IMR-90 (cell line): ENCODE measurements at regions not wholly inside any gene's neighbourhood (a gene's known extent, or its start where the extent isn't known, plus 50 kb on each side); places are given as distances from the start of the nearest gene placed in this dataset.

ENCODE experiments used
- ATAC-seq: fragments of 200-7000 bp; cut with Tn5 transposase; 2 replicates; pipeline ENCODE4 v1.9.1; 2020; ENCODE audit warnings: low read depth, mild to moderate bottlenecking, moderate library complexity
- BruUV-seq: library from RNA; stranded (reverse); fragments of 400-500 nt; replicated peaks from 2 replicates; lab custom pipeline; 2021; lab: Mats Ljungman, UMichigan
- CTCF ChIA-PET: fragments of 300-600 bp; formaldehyde crosslinking; extraction: SDS; loops from one replicate; lab custom pipeline; 2021; ENCODE audit warnings: antibody characterized with exemption; lab: Yijun Ruan, JAX
- POLR2A ChIA-PET: fragments of 300-600 bp; sonication (Branson Sonifier 250); formaldehyde crosslinking; loops from one replicate; lab custom pipeline; 2022; ENCODE audit warnings: antibody characterized with exemption; ENCODE audit not compliant: unreplicated experiment; lab: Charles Lee
- DNase-seq: peaks from one replicate; pipeline ENCODE4 v3.0.0; 2013
- H2AFZ ChIP-seq: replicated peaks from 2 replicates; pipeline ENCODE3; 2013; ENCODE audit warnings: low read length, mild to moderate bottlenecking; ENCODE audit not compliant: poor library complexity
- H2AK5ac ChIP-seq: 2 replicates; pipeline ENCODE4 v1.6.1; 2013; ENCODE audit warnings: low read depth, low read length, inconsistent platforms
- H2AK9ac ChIP-seq: replicated peaks from 2 replicates; pipeline ENCODE3; 2013; ENCODE audit warnings: mild to moderate bottlenecking, low read depth, low read length, moderate library complexity; ENCODE audit not compliant: poor library complexity
- H2BK120ac ChIP-seq: 2 replicates; pipeline ENCODE4 v1.6.1; 2013; ENCODE audit warnings: low read depth, low read length, inconsistent platforms
- H2BK15ac ChIP-seq: 3 replicates; pipeline ENCODE4 v1.6.1; 2013; ENCODE audit warnings: low read depth, low read length, inconsistent platforms
- H2BK20ac ChIP-seq: 2 replicates; pipeline ENCODE4 v1.6.1; 2013; ENCODE audit warnings: low read depth, mild to moderate bottlenecking, inconsistent platforms, low read length, moderate library complexity
- H2BK5ac ChIP-seq: 2 replicates; pipeline ENCODE4 v1.6.1; 2013; ENCODE audit warnings: mild to moderate bottlenecking, low read depth, low read length, inconsistent platforms; ENCODE audit not compliant: poor library complexity, severe bottlenecking
- H3K14ac ChIP-seq: replicated peaks from 2 replicates; pipeline ENCODE4 v1.6.1; 2013; ENCODE audit warnings: low read depth, low read length, inconsistent platforms
- H3K18ac ChIP-seq: 2 replicates; pipeline ENCODE4 v1.6.1; 2013; ENCODE audit warnings: low read depth, low read length, control low read depth
- H3K23ac ChIP-seq: 2 replicates; pipeline ENCODE4 v1.6.1; 2013; ENCODE audit warnings: low read depth, low read length, inconsistent platforms
- H3K27ac ChIP-seq: 2 replicates; pipeline ENCODE4 v1.5.1; 2013; ENCODE audit warnings: mild to moderate bottlenecking, control low read depth, low read length; ENCODE audit not compliant: insufficient read depth
- H3K27me3 ChIP-seq: 2 replicates; pipeline ENCODE4 v1.6.1; 2013; ENCODE audit warnings: low read length; ENCODE audit not compliant: control insufficient read depth, insufficient read depth
- H3K36me3 ChIP-seq: 2 replicates; pipeline ENCODE4 v1.6.1; 2013; ENCODE audit warnings: low read length, mixed read lengths; ENCODE audit not compliant: control insufficient read depth, insufficient read depth
- H3K4ac ChIP-seq: 2 replicates; pipeline ENCODE4 v1.6.1; 2013; ENCODE audit warnings: low read depth, low read length, inconsistent platforms
- H3K4me1 ChIP-seq: 2 replicates; pipeline ENCODE4 v1.6.1; 2013; ENCODE audit warnings: low read length, mixed read lengths; ENCODE audit not compliant: control insufficient read depth, insufficient read depth
- H3K4me2 ChIP-seq: 2 replicates; pipeline ENCODE4 v1.6.1; 2013; ENCODE audit warnings: low read depth, mild to moderate bottlenecking, control low read depth, low read length, moderate library complexity
- H3K4me3 ChIP-seq: 2 replicates; pipeline ENCODE4 v1.5.1; 2013; ENCODE audit warnings: low read depth, mild to moderate bottlenecking, control low read depth, low read length, moderate library complexity; ENCODE audit not compliant: insufficient read depth
- H3K56ac ChIP-seq: 2 replicates; pipeline ENCODE4 v1.6.1; 2013; ENCODE audit warnings: low read length, inconsistent platforms; ENCODE audit not compliant: insufficient read depth; ENCODE audit errors: extremely low read depth
- H3K79me1 ChIP-seq, 2 experiments: 2 replicates each; pipeline ENCODE4 v1.6.1; 2013; ENCODE audit warnings: low read length in 2 of 2, inconsistent platforms in 1 of 2, low read depth in 1 of 2
- H3K9ac ChIP-seq: 2 replicates; pipeline ENCODE4 v1.6.1; 2013; ENCODE audit warnings: low read depth, low read length, control low read depth
- H3K9me1 ChIP-seq: 2 replicates; pipeline ENCODE4 v1.6.1; 2013; ENCODE audit warnings: low read length, inconsistent platforms; ENCODE audit not compliant: insufficient read depth
- H3K9me3 ChIP-seq: 2 replicates; pipeline ENCODE4 v1.6.1; 2013; ENCODE audit warnings: low read length; ENCODE audit not compliant: control insufficient read depth, insufficient read depth
- H4K20me1 ChIP-seq: 2 replicates; pipeline ENCODE4 v1.6.1; 2013; ENCODE audit warnings: low read length, inconsistent platforms; ENCODE audit not compliant: insufficient read depth
- H4K5ac ChIP-seq: 2 replicates; pipeline ENCODE4 v1.6.1; 2013; ENCODE audit warnings: mild to moderate bottlenecking, low read depth, low read length, control low read depth
- H4K8ac ChIP-seq, 2 experiments: 2 replicates each; pipeline ENCODE4 v1.6.1; 2013; ENCODE audit warnings: low read depth in 2 of 2, low read length in 2 of 2, control low read depth in 1 of 2, inconsistent platforms in 1 of 2
- H4K91ac ChIP-seq: 2 replicates; pipeline ENCODE4 v1.6.1; 2013; ENCODE audit warnings: low read depth, low read length, inconsistent platforms; ENCODE audit not compliant: insufficient read depth
- BHLHE40 ChIP-seq: fragments of 150-350 bp; IDR thresholded peaks from 2 replicates; pipeline ENCODE4 v1.6.1; 2016; ENCODE audit warnings: mild to moderate bottlenecking, low read depth, low read length
- CEBPB ChIP-seq: IDR thresholded peaks from 2 replicates; pipeline ENCODE4 v1.6.1; 2012; ENCODE audit warnings: low read depth, low read length, improper control_type of control experiment
- CHD1 ChIP-seq: IDR thresholded peaks from 2 replicates; pipeline ENCODE4 v1.6.1; 2012; ENCODE audit warnings: low read depth, low read length, improper control_type of control experiment
- FOS ChIP-seq: fragments of 150-350 bp; IDR thresholded peaks from 2 replicates; pipeline ENCODE4 v1.6.1; 2016; ENCODE audit warnings: low read depth, low read length
- MAFK ChIP-seq: IDR thresholded peaks from 2 replicates; pipeline ENCODE4 v1.6.1; 2012; ENCODE audit warnings: low read depth, low read length, improper control_type of control experiment
- MAZ ChIP-seq: IDR thresholded peaks from 2 replicates; pipeline ENCODE4 v1.6.1; 2012; ENCODE audit warnings: low read depth, mild to moderate bottlenecking, low read length, improper control_type of control experiment, moderate library complexity, borderline replicate concordance
- MXI1 ChIP-seq: IDR thresholded peaks from 2 replicates; pipeline ENCODE4 v1.6.1; 2012; ENCODE audit warnings: low read depth, mild to moderate bottlenecking, low read length, moderate library complexity, borderline replicate concordance
- NFE2L2 ChIP-seq: fragments of 150-350 bp; IDR thresholded peaks from 2 replicates; pipeline ENCODE4 v1.6.1; 2016; ENCODE audit warnings: low read depth, mild to moderate bottlenecking, low read length
- POLR2A ChIP-seq: IDR thresholded peaks from 2 replicates; pipeline ENCODE4 v1.6.1; 2012; ENCODE audit warnings: mild to moderate bottlenecking, low read depth, low read length
- RAD21 ChIP-seq: IDR thresholded peaks from 2 replicates; pipeline ENCODE4 v1.6.1; 2012; ENCODE audit warnings: low read length, improper control_type of control experiment
- RCOR1 ChIP-seq: IDR thresholded peaks from 2 replicates; pipeline ENCODE4 v1.6.1; 2012; ENCODE audit warnings: mild to moderate bottlenecking, low read length, improper control_type of control experiment; ENCODE audit not compliant: insufficient replicate concordance
- RFX5 ChIP-seq: IDR thresholded peaks from 2 replicates; pipeline ENCODE4 v1.8.0; 2012; ENCODE audit warnings: low read depth, mild to moderate bottlenecking, low read length, moderate library complexity
- SMC3 ChIP-seq: fragments of 150-350 bp; IDR thresholded peaks from 2 replicates; pipeline ENCODE4 v1.6.1; 2016; ENCODE audit warnings: low read depth, mild to moderate bottlenecking, antibody characterized with exemption, low read length, moderate library complexity
- USF2 ChIP-seq: fragments of 150-350 bp; IDR thresholded peaks from 2 replicates; pipeline ENCODE4 v1.6.1; 2017; ENCODE audit warnings: mild to moderate bottlenecking, antibody characterized with exemption, low read length, low read depth
- dilution Hi-C: fragments of 300-500 bp; cut with HindIII; formaldehyde crosslinking; loops from one replicate; pipeline ENCODE4 v1.14.3; 2018; ENCODE audit warnings: low sequenced_read_pairs; ENCODE audit not compliant: unreplicated experiment
- in situ Hi-C: fragments of 300-500 bp; cut with MboI; formaldehyde crosslinking; loops from 3 replicates; pipeline ENCODE4 v1.14.3; 2019; ENCODE audit warnings: low sequenced_read_pairs, inconsistent platforms, mixed read lengths
- intact Hi-C: fragments of 100-400 bp; cut with micrococcal nuclease; formaldehyde crosslinking; loops from 2 replicates; pipeline ENCODE4 v1.10.0; 2022
- TF ChIP-seq, protein P1 (sequence below): fragments of 150-350 bp; IDR thresholded peaks from 2 replicates; pipeline ENCODE4 v1.6.1; 2016; ENCODE audit warnings: low read depth, mild to moderate bottlenecking, low read length, moderate library complexity, borderline replicate concordance
- TF ChIP-seq, protein P2 (sequence below): conservative IDR thresholded peaks from 2 replicates; pipeline ENCODE4 v1.5.1; 2012; ENCODE audit warnings: mild to moderate bottlenecking, low read depth, low read length, improper control_type of control experiment

DNA sequence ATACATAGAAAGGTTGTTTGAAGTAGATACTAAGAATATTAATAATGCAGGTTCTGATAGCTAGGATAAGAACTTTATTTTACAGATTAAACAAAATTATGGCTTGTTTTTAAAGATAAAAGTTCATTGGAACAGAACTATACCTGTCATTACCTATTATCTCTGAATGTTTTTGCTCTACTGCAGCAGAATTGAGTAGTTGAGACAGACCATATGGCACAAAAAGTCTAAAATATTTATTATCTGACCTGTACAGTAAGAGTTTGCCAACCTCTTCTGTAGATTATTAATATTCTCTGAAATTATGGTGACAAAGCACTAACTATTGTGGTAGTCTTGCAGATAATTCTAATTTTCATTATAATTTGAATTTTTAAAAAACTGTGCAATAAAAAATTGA, 829.1 kb upstream of the MGAT4C start:
- in situ Hi-C loops, result no loop called here

More for the DNA sequence above, 829.1 kb upstream of the MGAT4C start:
- no peak overlapping the region for H4K91ac ChIP-seq
- TF ChIP-seq, protein P1, sequence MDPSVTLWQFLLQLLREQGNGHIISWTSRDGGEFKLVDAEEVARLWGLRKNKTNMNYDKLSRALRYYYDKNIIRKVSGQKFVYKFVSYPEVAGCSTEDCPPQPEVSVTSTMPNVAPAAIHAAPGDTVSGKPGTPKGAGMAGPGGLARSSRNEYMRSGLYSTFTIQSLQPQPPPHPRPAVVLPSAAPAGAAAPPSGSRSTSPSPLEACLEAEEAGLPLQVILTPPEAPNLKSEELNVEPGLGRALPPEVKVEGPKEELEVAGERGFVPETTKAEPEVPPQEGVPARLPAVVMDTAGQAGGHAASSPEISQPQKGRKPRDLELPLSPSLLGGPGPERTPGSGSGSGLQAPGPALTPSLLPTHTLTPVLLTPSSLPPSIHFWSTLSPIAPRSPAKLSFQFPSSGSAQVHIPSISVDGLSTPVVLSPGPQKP, result no peak
- TF ChIP-seq, protein P2, sequence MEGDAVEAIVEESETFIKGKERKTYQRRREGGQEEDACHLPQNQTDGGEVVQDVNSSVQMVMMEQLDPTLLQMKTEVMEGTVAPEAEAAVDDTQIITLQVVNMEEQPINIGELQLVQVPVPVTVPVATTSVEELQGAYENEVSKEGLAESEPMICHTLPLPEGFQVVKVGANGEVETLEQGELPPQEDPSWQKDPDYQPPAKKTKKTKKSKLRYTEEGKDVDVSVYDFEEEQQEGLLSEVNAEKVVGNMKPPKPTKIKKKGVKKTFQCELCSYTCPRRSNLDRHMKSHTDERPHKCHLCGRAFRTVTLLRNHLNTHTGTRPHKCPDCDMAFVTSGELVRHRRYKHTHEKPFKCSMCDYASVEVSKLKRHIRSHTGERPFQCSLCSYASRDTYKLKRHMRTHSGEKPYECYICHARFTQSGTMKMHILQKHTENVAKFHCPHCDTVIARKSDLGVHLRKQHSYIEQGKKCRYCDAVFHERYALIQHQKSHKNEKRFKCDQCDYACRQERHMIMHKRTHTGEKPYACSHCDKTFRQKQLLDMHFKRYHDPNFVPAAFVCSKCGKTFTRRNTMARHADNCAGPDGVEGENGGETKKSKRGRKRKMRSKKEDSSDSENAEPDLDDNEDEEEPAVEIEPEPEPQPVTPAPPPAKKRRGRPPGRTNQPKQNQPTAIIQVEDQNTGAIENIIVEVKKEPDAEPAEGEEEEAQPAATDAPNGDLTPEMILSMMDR, result no peak
- TF ChIP-seq POLR2A (no peak), RFX5 (no peak), FOS (no peak), SMC3 (no peak), NFE2L2 (no peak), BHLHE40 (no peak), USF2 (no peak), MAFK (no peak), RAD21 (no peak), MAZ (no peak), CHD1 (no peak), MXI1 (no peak), RCOR1 (no peak), CEBPB (no peak)
- dilution Hi-C loops, result no loop called here
- BruUV-seq, result no TSS peak
- H4K5ac ChIP-seq, result no peak overlapping the region
- H3K56ac ChIP-seq, result no peak overlapping the region
- H3K4ac ChIP-seq, result no peak overlapping the region
- no peaks in the 10 kb centered on the region for H3K27me3 ChIP-seq
- H3K27ac ChIP-seq, result no peak overlapping the region
- intact Hi-C loops, result no loop called here
- no peaks in the 10 kb centered on the region for H4K20me1 ChIP-seq
- ChIA-PET POLR2A (no interaction called here), CTCF (no interaction called here)
- H4K8ac ChIP-seq, result no peak overlapping the region
- H3K14ac ChIP-seq, result no peak overlapping the region
- H2BK5ac ChIP-seq, result no peak overlapping the region
- H2AFZ ChIP-seq, result no peak overlapping the region
- no peak overlapping the region for H3K4me2 ChIP-seq
- ATAC-seq (no peak), DNase-seq (no peak)
- no peaks in the 10 kb centered on the region for H3K9me1 ChIP-seq
- no peak overlapping the region for H3K18ac ChIP-seq
- H2BK20ac ChIP-seq, result no peak overlapping the region
- no peak overlapping the region for H3K23ac ChIP-seq
- H2BK120ac ChIP-seq, result no peak overlapping the region
- no peak overlapping the region for H2AK9ac ChIP-seq
- H2BK15ac ChIP-seq, result no peak overlapping the region
- no peaks in the 10 kb centered on the region for H3K36me3 ChIP-seq
- no peak overlapping the region for H3K4me3 ChIP-seq
- H3K79me1 ChIP-seq, result no peaks in the 10 kb centered on the region
- H3K9me3 ChIP-seq, result no peaks in the 10 kb centered on the region
- no peak overlapping the region for H3K9ac ChIP-seq
- no peaks in the 10 kb centered on the region for H3K4me1 ChIP-seq
- no peak overlapping the region for H2AK5ac ChIP-seq
